ENCODE measurements at regions not wholly inside any gene's neighbourhood (a gene's known extent, or its start where the extent isn't known, plus 50 kb on each side); places are given as distances from the start of the nearest gene placed in this dataset.

- FAIRE-seq, result no peak
Observed at GRCh38 chr5:107271682-107272350, 398.9 kb downstream of the EFNA5 start.

GRCh38 chr5:107270561-107270960, 400.2 kb downstream of the EFNA5 start:
- Histone ChIP-seq H3K27ac (ENCODE audit: control insufficient read depth, insufficient read depth, low read length) (no peak overlapping the region), H3K79me2 (ENCODE audit: control insufficient read depth, insufficient read depth, low read length) (no peaks in the 10 kb centered on the region), H3K27me3 (ENCODE audit: control insufficient read depth, extremely low read depth, insufficient read depth, low read length) (no peaks in the 10 kb centered on the region), H4K20me1 (ENCODE audit: control insufficient read depth, extremely low read depth, insufficient read depth, low read length) (no peaks in the 10 kb centered on the region), H2AFZ (ENCODE audit: control insufficient read depth, low read length) (no peak overlapping the region), H3K4me2 (ENCODE audit: control insufficient read depth, extremely low read depth, insufficient read depth, low read depth, low read length) (no peak overlapping the region), H3K9me3 (ENCODE audit: control insufficient read depth, low read depth, low read length) (no peaks in the 10 kb centered on the region), H3K36me3 (ENCODE audit: control insufficient read depth in 2 of 2, extremely low read depth in 1 of 2, insufficient read depth in 2 of 2, low read length in 2 of 2) (no peaks in the 10 kb centered on the region), H3K9ac (ENCODE audit: control insufficient read depth, extremely low read depth, insufficient read depth, low read length) (no peak overlapping the region), H3K4me1 (ENCODE audit: control insufficient read depth, extremely low read depth, insufficient read depth, low read length) (no peaks in the 10 kb centered on the region), H3K9me1 (ENCODE audit: control insufficient read depth, extremely low read depth, insufficient read depth, low read length) (no peaks in the 10 kb centered on the region), H3K4me3 (ENCODE audit: control insufficient read depth in 2 of 3, extremely low read depth in 1 of 3, insufficient read depth in 2 of 3, low read depth in 1 of 3, low read length in 3 of 3) (no peak overlapping the region)
- dilution Hi-C loops (cut with MboI; ENCODE audit: extremely low pct_ligation_motif_present, low sequenced_read_pairs), result no loop called here
- DNase-seq (ENCODE audit: low read depth, low spot score) (no peak), FAIRE-seq (no peak)
- TF ChIP-seq CTCF (optimal IDR thresholded peaks at IDR 0.05 in 1 of 3, IDR thresholded peaks at IDR 0.05 in 1 of 3, conservative IDR thresholded peaks at IDR 0.05 in 1 of 3; ENCODE audit: extremely low read depth in 1 of 3, insufficient read depth in 2 of 3, low read length in 3 of 3) (no peak), EZH2 (IDR thresholded peaks at IDR 0.05; ENCODE audit: low read length) (no peak)

More at GRCh38 chr5:107271682-107272350, 398.9 kb downstream of the EFNA5 start:
- no peak overlapping the region for H2AFZ ChIP-seq (ENCODE audit: control insufficient read depth, low read length)
- H3K27me3 ChIP-seq (ENCODE audit: control insufficient read depth, extremely low read depth, insufficient read depth, low read length), result no peaks in the 10 kb centered on the region
- H3K4me2 ChIP-seq (ENCODE audit: control insufficient read depth, extremely low read depth, insufficient read depth, low read depth, low read length), result no peak overlapping the region
- H3K9me3 ChIP-seq (ENCODE audit: control insufficient read depth, low read depth, low read length), result no peaks in the 10 kb centered on the region
- TF ChIP-seq EZH2 (IDR thresholded peaks at IDR 0.05; ENCODE audit: low read length), result no peak
- no peak for TF ChIP-seq CTCF (optimal IDR thresholded peaks at IDR 0.05 in 1 of 3, IDR thresholded peaks at IDR 0.05 in 1 of 3, conservative IDR thresholded peaks at IDR 0.05 in 1 of 3; ENCODE audit: extremely low read depth in 1 of 3, insufficient read depth in 2 of 3, low read length in 3 of 3)
- no peak for DNase-seq (ENCODE audit: low read depth, low spot score)
- H3K4me1 ChIP-seq (ENCODE audit: control insufficient read depth, extremely low read depth, insufficient read depth, low read length), result no peaks in the 10 kb centered on the region
- H3K36me3 ChIP-seq (ENCODE audit: control insufficient read depth in 2 of 2, extremely low read depth in 1 of 2, insufficient read depth in 2 of 2, low read length in 2 of 2), result no peaks in the 10 kb centered on the region
- H3K27ac ChIP-seq (ENCODE audit: control insufficient read depth, insufficient read depth, low read length), result no peak overlapping the region
- H3K79me2 ChIP-seq (ENCODE audit: control insufficient read depth, insufficient read depth, low read length), result no peaks in the 10 kb centered on the region
- no peak overlapping the region for H3K9ac ChIP-seq (ENCODE audit: control insufficient read depth, extremely low read depth, insufficient read depth, low read length)
- no peaks in the 10 kb centered on the region for H3K9me1 ChIP-seq (ENCODE audit: control insufficient read depth, extremely low read depth, insufficient read depth, low read length)
- no peaks in the 10 kb centered on the region for H4K20me1 ChIP-seq (ENCODE audit: control insufficient read depth, extremely low read depth, insufficient read depth, low read length)
- dilution Hi-C loops (cut with MboI; ENCODE audit: extremely low pct_ligation_motif_present, low sequenced_read_pairs), result no loop called here
- no peak overlapping the region for H3K4me3 ChIP-seq (ENCODE audit: control insufficient read depth in 2 of 3, extremely low read depth in 1 of 3, insufficient read depth in 2 of 3, low read depth in 1 of 3, low read length in 3 of 3)
